ENCODE measurements at regions not wholly inside any gene's neighbourhood (a gene's known extent, or its start where the extent isn't known, plus 50 kb on each side); places are given as distances from the start of the nearest gene placed in this dataset.

GRCh38 chr17:5958850-5959249 is 111.3 kb upstream of the WSCD1 start:
- H3K27me3 ChIP-seq: no peaks in the 10 kb centered on the region
- intact Hi-C loops (cut with DNase I; ENCODE audit: low total_unique reads): no loop called here
- H3K36me3 ChIP-seq: no peaks in the 10 kb centered on the region
- DNase-seq: no peak
- no peak for TF ChIP-seq CTCF (IDR thresholded peaks at IDR 0.05)
- peaks cover 0 to 27% (median 25%) of the 10 kb centered on the region in 3 donors for H3K9me3 ChIP-seq
- H3K27ac ChIP-seq: no peak overlapping the region
- no peaks in the 10 kb centered on the region for H3K4me1 ChIP-seq
- no peak overlapping the region for H3K4me3 ChIP-seq

- DNase-seq: no peak
- no peak for TF ChIP-seq CTCF (IDR thresholded peaks at IDR 0.05)
- no peaks in the 10 kb centered on the region for H3K36me3 ChIP-seq
- no peaks in the 10 kb centered on the region for H3K27me3 ChIP-seq
- intact Hi-C loops (cut with DNase I; ENCODE audit: low total_unique reads): no loop called here
- H3K4me1 ChIP-seq: no peaks in the 10 kb centered on the region
- H3K27ac ChIP-seq: no peak overlapping the region
- no peak overlapping the region for H3K4me3 ChIP-seq
- H3K9me3 ChIP-seq: peaks cover 0 to 3% (median 3%) of the 10 kb centered on the region in 3 donors
Observed at GRCh38 chr17:5962371-5962770, 107.8 kb upstream of the WSCD1 start.

GRCh38 chr17:5971969-5972368 is 98.2 kb upstream of the WSCD1 start:
- intact Hi-C loops (cut with DNase I; ENCODE audit: low total_unique reads): no loop called here
- Histone ChIP-seq H3K27me3 (peaks cover 0 to 3% of the 10 kb centered on the region in 2 donors), H3K27ac (no peak overlapping the region), H3K36me3 (no peaks in the 10 kb centered on the region), H3K9me3 (peaks cover 0 to 23% (median 9%) of the 10 kb centered on the region in 3 donors), H3K4me1 (no peaks in the 10 kb centered on the region), H3K4me3 (no peak overlapping the region)
- no peak for DNase-seq
- no peak for TF ChIP-seq CTCF (IDR thresholded peaks at IDR 0.05)

GRCh38 chr17:5973410-5973809 is 96.8 kb upstream of the WSCD1 start:
- no peak overlapping the region for H3K4me3 ChIP-seq
- intact Hi-C loops (cut with DNase I; ENCODE audit: low total_unique reads): no loop called here
- TF ChIP-seq CTCF (IDR thresholded peaks at IDR 0.05): no peak

GRCh38 chr17:5975661-5976060 is 94.5 kb upstream of the WSCD1 start:
- no peak for DNase-seq
- no peak overlapping the region for H3K27ac ChIP-seq
- no peaks in the 10 kb centered on the region for H3K4me1 ChIP-seq
- no peaks in the 10 kb centered on the region for H3K36me3 ChIP-seq
- H3K4me3 ChIP-seq: no peak overlapping the region
- H3K27me3 ChIP-seq: no peaks in the 10 kb centered on the region
- intact Hi-C loops (cut with DNase I; ENCODE audit: low total_unique reads): no loop called here
- H3K9me3 ChIP-seq: peaks cover 0 to 23% (median 9%) of the 10 kb centered on the region in 3 donors
- TF ChIP-seq CTCF (IDR thresholded peaks at IDR 0.05): no peak

More at GRCh38 chr17:5973410-5973809, 96.8 kb upstream of the WSCD1 start:
- Histone ChIP-seq H3K36me3 (no peaks in the 10 kb centered on the region), H3K4me1 (no peaks in the 10 kb centered on the region), H3K27me3 (peaks cover 0 to 3% of the 10 kb centered on the region in 2 donors), H3K9me3 (peaks cover 0 to 23% (median 9%) of the 10 kb centered on the region in 3 donors), H3K27ac (no peak overlapping the region)
- DNase-seq: no peak

GRCh38 chr17:5976251-5976650 is 93.9 kb upstream of the WSCD1 start:
- Histone ChIP-seq H3K9me3 (peaks cover 0 to 23% (median 9%) of the 10 kb centered on the region in 3 donors), H3K4me3 (no peak overlapping the region), H3K4me1 (no peaks in the 10 kb centered on the region), H3K36me3 (no peaks in the 10 kb centered on the region), H3K27ac (no peak overlapping the region), H3K27me3 (no peaks in the 10 kb centered on the region)
- intact Hi-C loops (cut with DNase I; ENCODE audit: low total_unique reads): no loop called here
- no peak for DNase-seq
- no peak for TF ChIP-seq CTCF (IDR thresholded peaks at IDR 0.05)
